H9 (cell line): ENCODE measurements at regions not wholly inside any gene's neighbourhood (a gene's known extent, or its start where the extent isn't known, plus 50 kb on each side); places are given as distances from the start of the nearest gene placed in this dataset.

ENCODE experiments used
- DNase-seq: peaks from one replicate; pipeline ENCODE4 v3.0.0-alpha.2; 2017
- H2AFZ ChIP-seq: one replicate; pipeline ENCODE4 v1.6.1; 2013; ENCODE audit warnings: mild to moderate bottlenecking, low read length, control low read depth, moderate library complexity
- H2AK5ac ChIP-seq: 2 replicates; pipeline ENCODE4 v1.6.1; 2013; ENCODE audit warnings: low read length, control low read depth, mixed read lengths; ENCODE audit not compliant: insufficient read length
- H2BK120ac ChIP-seq: one replicate; pipeline ENCODE4 v1.6.1; 2013; ENCODE audit warnings: low read depth, mild to moderate bottlenecking, low read length, control low read depth, inconsistent platforms; ENCODE audit not compliant: poor library complexity, severe bottlenecking
- H2BK12ac ChIP-seq: 2 replicates; pipeline ENCODE4 v1.6.1; 2013; ENCODE audit warnings: low read length, control low read depth, mixed read lengths, low read depth; ENCODE audit not compliant: insufficient read length
- H2BK15ac ChIP-seq: 2 replicates; pipeline ENCODE4 v1.6.1; 2013; ENCODE audit warnings: low read depth, low read length, control low read depth
- H2BK20ac ChIP-seq: one replicate; pipeline ENCODE4 v1.6.1; 2013; ENCODE audit warnings: low read depth, mild to moderate bottlenecking, low read length, control low read depth, inconsistent platforms; ENCODE audit not compliant: poor library complexity, severe bottlenecking
- H2BK5ac ChIP-seq: 2 replicates; pipeline ENCODE4 v1.6.1; 2013; ENCODE audit warnings: low read length, control low read depth, mixed read lengths; ENCODE audit not compliant: insufficient read length
- H3K14ac ChIP-seq: 2 replicates; pipeline ENCODE4 v1.6.1; 2013; ENCODE audit warnings: low read length, control low read depth; ENCODE audit not compliant: insufficient read depth
- H3K18ac ChIP-seq: 2 replicates; pipeline ENCODE4 v1.6.1; 2013; ENCODE audit warnings: low read depth, mild to moderate bottlenecking, mixed read lengths, low read length, control low read depth; ENCODE audit not compliant: insufficient read length
- H3K23ac ChIP-seq: 2 replicates; pipeline ENCODE4 v1.6.1; 2013; ENCODE audit warnings: low read length, control low read depth, mixed read lengths, low read depth; ENCODE audit not compliant: insufficient read length
- H3K23me2 ChIP-seq: 2 replicates; pipeline ENCODE4 v1.6.1; 2013; ENCODE audit warnings: low read depth, mild to moderate bottlenecking, mixed read lengths, low read length, control low read depth; ENCODE audit not compliant: insufficient read length, poor library complexity, severe bottlenecking
- H3K27ac ChIP-seq: 2 replicates; pipeline ENCODE4 v1.5.1; 2013; ENCODE audit warnings: low read length, control low read depth, mixed read lengths, low read depth; ENCODE audit not compliant: insufficient read length
- H3K27me3 ChIP-seq: 2 replicates; pipeline ENCODE4 v1.6.1; 2013; ENCODE audit warnings: low read length, control low read depth, inconsistent platforms; ENCODE audit not compliant: insufficient read depth
- H3K4ac ChIP-seq: 2 replicates; pipeline ENCODE4 v1.6.1; 2013; ENCODE audit warnings: low read depth, mild to moderate bottlenecking, control low read depth, inconsistent platforms, low read length, moderate library complexity
- H3K4me1 ChIP-seq: 2 replicates; pipeline ENCODE4 v1.6.1; 2013; ENCODE audit warnings: low read length, control low read depth, inconsistent platforms; ENCODE audit not compliant: insufficient read depth
- H3K4me2 ChIP-seq: 2 replicates; pipeline ENCODE4 v1.6.1; 2013; ENCODE audit warnings: low read length, control low read depth, mixed read lengths; ENCODE audit not compliant: insufficient read length, insufficient read depth
- H3K56ac ChIP-seq: 2 replicates; pipeline ENCODE4 v1.6.1; 2013; ENCODE audit warnings: low read depth, mild to moderate bottlenecking, mixed read lengths, low read length, control low read depth; ENCODE audit not compliant: insufficient read length
- H3K79me1 ChIP-seq: 2 replicates; pipeline ENCODE4 v1.6.1; 2013; ENCODE audit warnings: low read depth, mild to moderate bottlenecking, moderate library complexity, low read length, control low read depth, inconsistent platforms; ENCODE audit not compliant: insufficient read depth, poor library complexity, severe bottlenecking
- H3K79me2 ChIP-seq: 2 replicates; pipeline ENCODE4 v1.6.1; 2013; ENCODE audit warnings: low read length, control low read depth, inconsistent platforms; ENCODE audit not compliant: insufficient read depth
- H3K9ac ChIP-seq: 2 replicates; pipeline ENCODE4 v1.6.1; 2013; ENCODE audit warnings: low read length, control low read depth, mixed read lengths; ENCODE audit not compliant: insufficient read length; ENCODE audit errors: extremely low read depth
- H3K9me3 ChIP-seq: one replicate; pipeline ENCODE4 v1.6.1; 2013; ENCODE audit warnings: low read depth, low read length, inconsistent platforms; ENCODE audit not compliant: control insufficient read depth
- H3T11ph ChIP-seq: one replicate; pipeline ENCODE4 v1.6.1; 2013; ENCODE audit warnings: mild to moderate bottlenecking, low read length, control low read depth, inconsistent platforms
- H4K20me1 ChIP-seq: one replicate; pipeline ENCODE4 v1.6.1; 2013; ENCODE audit not compliant: control insufficient read depth, insufficient read length, insufficient read depth
- H4K5ac ChIP-seq: 2 replicates; pipeline ENCODE4 v1.6.1; 2013; ENCODE audit warnings: low read depth, mild to moderate bottlenecking, mixed read lengths, low read length, control low read depth; ENCODE audit not compliant: insufficient read length
- H4K8ac ChIP-seq: replicated peaks from 2 replicates; pipeline ENCODE4 v1.6.1; 2013; ENCODE audit warnings: low read length, control low read depth, mixed read lengths, low read depth; ENCODE audit not compliant: insufficient read length
- H4K91ac ChIP-seq: 2 replicates; pipeline ENCODE4 v1.6.1; 2013; ENCODE audit warnings: low read depth, mild to moderate bottlenecking, moderate library complexity, mixed read lengths, low read length, control low read depth; ENCODE audit not compliant: insufficient read length
- H3K27ac Mint-ChIP-seq, 3 experiments: 2 replicates in 2 of 3; 3 replicates in 1 of 3; pipeline ENCODE4 v1.8.0; 2020 to 2021; ENCODE audit warnings: mixed read lengths in 3 of 3, mild to moderate bottlenecking in 1 of 3, moderate library complexity in 1 of 3
- H3K27me3 Mint-ChIP-seq: 2 replicates; pipeline ENCODE4 v1.8.0; 2021; ENCODE audit warnings: low read depth, mild to moderate bottlenecking, moderate library complexity, mixed read lengths
- H3K36me3 Mint-ChIP-seq, 3 experiments: 2 replicates in 2 of 3; 3 replicates in 1 of 3; pipeline ENCODE4 v1.8.0; 2020 to 2021; ENCODE audit warnings: low read depth in 3 of 3, mixed read lengths in 3 of 3; ENCODE audit not compliant: insufficient read depth in 1 of 3
- H3K4me1 Mint-ChIP-seq, 2 experiments: 2 replicates each; pipeline ENCODE4 v1.8.0; 2020; ENCODE audit warnings: mixed read lengths in 2 of 2
- H3K4me3 Mint-ChIP-seq, 2 experiments: 2 replicates in 1 of 2; 3 replicates in 1 of 2; pipeline ENCODE4 v1.8.0; 2020 to 2021; ENCODE audit warnings: mild to moderate bottlenecking in 2 of 2, mixed read lengths in 2 of 2, moderate library complexity in 1 of 2
- H3K9me3 Mint-ChIP-seq, 2 experiments: 2 replicates in 1 of 2; 3 replicates in 1 of 2; pipeline ENCODE4 v1.8.0; 2020; ENCODE audit warnings: mild to moderate bottlenecking in 2 of 2, mixed read lengths in 2 of 2, moderate library complexity in 1 of 2
- WGBS: extraction: QIAGEN DNeasy Blood & Tissue Kit; methylation state at CpG from one replicate; pipeline ENCODE4 v1.1.7; 2013; ENCODE audit warnings: missing lambda C conversion rate, low lambda C conversion rate, mixed read lengths; ENCODE audit not compliant: insufficient read length; ENCODE audit errors: extremely low coverage; 5-methylcytosine and 5-hydroxymethylcytosine counted together
- TF ChIP-seq, protein P1 (sequence below): fragments of 200-600 bp; sonication (generic); conservative IDR thresholded peaks from 3 replicates; pipeline ENCODE4 v1.8.0; 2021; ENCODE audit warnings: antibody characterized with exemption, mild to moderate bottlenecking

DNA sequence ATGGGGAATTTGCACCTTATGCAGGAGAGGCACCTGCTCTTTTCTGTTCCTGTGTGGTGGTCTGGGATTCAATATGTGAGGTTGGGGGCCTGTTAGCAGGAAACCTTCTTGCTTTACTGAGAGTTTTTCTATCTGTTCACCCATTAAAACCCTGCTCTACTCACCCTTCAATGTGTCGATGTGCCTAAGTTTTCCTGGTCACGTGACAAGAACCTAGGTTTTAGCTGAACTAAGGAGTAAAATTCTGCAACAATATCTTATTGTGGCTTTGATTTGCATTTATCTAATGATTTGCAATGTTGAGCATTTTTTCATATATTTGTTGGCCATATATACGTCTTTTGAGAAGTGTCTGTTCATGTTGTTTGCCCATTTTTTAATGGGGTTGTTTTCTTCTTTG lies 979.9 kb downstream of the HACE1 start:
- no peak overlapping the region for H3K4ac ChIP-seq
- no peak overlapping the region for H4K5ac ChIP-seq
- H3K4me2 ChIP-seq = no peak overlapping the region
- no peaks in the 10 kb centered on the region for H3K9me3 ChIP-seq
- no CpG with 5 or more reads among the region's 3 CpGs for WGBS
- no peak overlapping the region for H2BK15ac ChIP-seq
- no peak overlapping the region for H3K23ac ChIP-seq
- no peak overlapping the region for H2BK120ac ChIP-seq
- Mint-ChIP-seq H3K9me3 (peaks cover 5 to 12% of the 10 kb centered on the region in 2 experiments; a peak in 4 of 5 replicates), H3K4me3 (no peak overlapping the region), H3K36me3 (peaks cover 0 to 16% (median 5%) of the 10 kb centered on the region in 3 experiments; a peak in 5 of 7 replicates), H3K27ac (no peak overlapping the region), H3K4me1 (peaks cover 12% of the 10 kb centered on the region in 2 experiments), H3K27me3 (no peaks in the 10 kb centered on the region)
- H4K91ac ChIP-seq = no peak overlapping the region
- H2BK20ac ChIP-seq = no peak overlapping the region
- H3K23me2 ChIP-seq = no peaks in the 10 kb centered on the region
- no peaks in the 10 kb centered on the region for H3K79me1 ChIP-seq
- H4K20me1 ChIP-seq = no peaks in the 10 kb centered on the region
- no peak overlapping the region for H2BK5ac ChIP-seq
- no peak for DNase-seq
- H3K9ac ChIP-seq = no peak overlapping the region
- H3K18ac ChIP-seq = no peak overlapping the region
- no peak overlapping the region for H3K27ac ChIP-seq
- no peak overlapping the region for H2AFZ ChIP-seq
- H3K79me2 ChIP-seq = no peaks in the 10 kb centered on the region
- no peak overlapping the region for H3T11ph ChIP-seq
- no peak overlapping the region for H2BK12ac ChIP-seq
- H3K14ac ChIP-seq = no peak overlapping the region
- TF ChIP-seq, protein P1, sequence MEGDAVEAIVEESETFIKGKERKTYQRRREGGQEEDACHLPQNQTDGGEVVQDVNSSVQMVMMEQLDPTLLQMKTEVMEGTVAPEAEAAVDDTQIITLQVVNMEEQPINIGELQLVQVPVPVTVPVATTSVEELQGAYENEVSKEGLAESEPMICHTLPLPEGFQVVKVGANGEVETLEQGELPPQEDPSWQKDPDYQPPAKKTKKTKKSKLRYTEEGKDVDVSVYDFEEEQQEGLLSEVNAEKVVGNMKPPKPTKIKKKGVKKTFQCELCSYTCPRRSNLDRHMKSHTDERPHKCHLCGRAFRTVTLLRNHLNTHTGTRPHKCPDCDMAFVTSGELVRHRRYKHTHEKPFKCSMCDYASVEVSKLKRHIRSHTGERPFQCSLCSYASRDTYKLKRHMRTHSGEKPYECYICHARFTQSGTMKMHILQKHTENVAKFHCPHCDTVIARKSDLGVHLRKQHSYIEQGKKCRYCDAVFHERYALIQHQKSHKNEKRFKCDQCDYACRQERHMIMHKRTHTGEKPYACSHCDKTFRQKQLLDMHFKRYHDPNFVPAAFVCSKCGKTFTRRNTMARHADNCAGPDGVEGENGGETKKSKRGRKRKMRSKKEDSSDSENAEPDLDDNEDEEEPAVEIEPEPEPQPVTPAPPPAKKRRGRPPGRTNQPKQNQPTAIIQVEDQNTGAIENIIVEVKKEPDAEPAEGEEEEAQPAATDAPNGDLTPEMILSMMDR = no peak
- H3K56ac ChIP-seq = no peak overlapping the region
- no peaks in the 10 kb centered on the region for H3K27me3 ChIP-seq
- no peak overlapping the region for H2AK5ac ChIP-seq
- H4K8ac ChIP-seq = no peak overlapping the region
- H3K4me1 ChIP-seq = no peaks in the 10 kb centered on the region
